Prostate gland (tissue), 2 donors: ENCODE measurements at regions not wholly inside any gene's neighbourhood (a gene's known extent, or its start where the extent isn't known, plus 50 kb on each side); places are given as distances from the start of the nearest gene placed in this dataset.

ENCODE experiments used
- DNase-seq: peaks from one replicate; pipeline ENCODE4 v3.0.0-alpha.2; 2019; ENCODE audit warnings: low spot score
- H3K27ac ChIP-seq, 2 donors: fragments of 200-600 bp; sonication (generic); 2 replicates each; pipeline ENCODE4 v1.5.1; 2017 to 2019
- H3K27me3 ChIP-seq: fragments of 200-600 bp; sonication (generic); replicated peaks from 2 replicates; pipeline ENCODE4 v1.5.1; 2019; ENCODE audit not compliant: insufficient read depth
- H3K36me3 ChIP-seq, 2 donors: fragments of 200-600 bp; sonication (generic); 1 replicate in 1 of 2; 2 replicates in 1 of 2; pipeline versions ENCODE4 v1.5.1 to v1.8.1; 2017 to 2019
- H3K4me1 ChIP-seq: fragments of 200-600 bp; sonication (generic); replicated peaks from 2 replicates; pipeline ENCODE4 v1.5.1; 2019
- H3K4me3 ChIP-seq, 2 donors: fragments of 200-600 bp; sonication (generic); 2 replicates each; pipeline ENCODE4 v1.5.1; 2017 to 2019
- H3K9me3 ChIP-seq: fragments of 200-600 bp; sonication (generic); 2 replicates; pipeline ENCODE4 v1.5.1; 2017
- POLR2A ChIP-seq: fragments of 450-650 bp; IDR thresholded peaks from one replicate; pipeline ENCODE4 v1.6.1; 2016; ENCODE audit warnings: antibody characterized with exemption, mild to moderate bottlenecking
- POLR2AphosphoS5 ChIP-seq: sonication (generic); formaldehyde crosslinking; IDR thresholded peaks from one replicate; pipeline ENCODE4 v1.6.1; 2017; ENCODE audit warnings: antibody characterized with exemption
- WGBS: methylation state at CpG from one replicate; pipeline ENCODE4 v1.1.5; 2018; 5-methylcytosine and 5-hydroxymethylcytosine counted together
- intact Hi-C: fragments of 100-400 bp; cut with DNase I; formaldehyde crosslinking; loops from one replicate; pipeline ENCODE4 v1.14.2; 2022
- TF ChIP-seq, protein P1 (sequence below), 4 experiments: fragments of 200-600 bp in 2 of 4; fragments of 450-650 bp in 2 of 4; sonication (generic) in 2 of 4; IDR thresholded peaks; 1 replicate in 3 of 4; 2 replicates in 1 of 4; pipeline ENCODE4 v1.5.1; 2016 to 2019; ENCODE audit warnings: antibody characterized with exemption in 4 of 4, mild to moderate bottlenecking in 2 of 4, moderate library complexity in 2 of 4

GRCh38 chr9:129247285-129248153, 69.5 kb upstream of the IER5L start:
- intact Hi-C loops, result no loop called here
- DNase-seq, result no peak
- H3K4me3 ChIP-seq, result no peak overlapping the region
- no peaks in the 10 kb centered on the region for H3K27me3 ChIP-seq
- H3K9me3 ChIP-seq, result no peaks in the 10 kb centered on the region
- TF ChIP-seq, protein P1, sequence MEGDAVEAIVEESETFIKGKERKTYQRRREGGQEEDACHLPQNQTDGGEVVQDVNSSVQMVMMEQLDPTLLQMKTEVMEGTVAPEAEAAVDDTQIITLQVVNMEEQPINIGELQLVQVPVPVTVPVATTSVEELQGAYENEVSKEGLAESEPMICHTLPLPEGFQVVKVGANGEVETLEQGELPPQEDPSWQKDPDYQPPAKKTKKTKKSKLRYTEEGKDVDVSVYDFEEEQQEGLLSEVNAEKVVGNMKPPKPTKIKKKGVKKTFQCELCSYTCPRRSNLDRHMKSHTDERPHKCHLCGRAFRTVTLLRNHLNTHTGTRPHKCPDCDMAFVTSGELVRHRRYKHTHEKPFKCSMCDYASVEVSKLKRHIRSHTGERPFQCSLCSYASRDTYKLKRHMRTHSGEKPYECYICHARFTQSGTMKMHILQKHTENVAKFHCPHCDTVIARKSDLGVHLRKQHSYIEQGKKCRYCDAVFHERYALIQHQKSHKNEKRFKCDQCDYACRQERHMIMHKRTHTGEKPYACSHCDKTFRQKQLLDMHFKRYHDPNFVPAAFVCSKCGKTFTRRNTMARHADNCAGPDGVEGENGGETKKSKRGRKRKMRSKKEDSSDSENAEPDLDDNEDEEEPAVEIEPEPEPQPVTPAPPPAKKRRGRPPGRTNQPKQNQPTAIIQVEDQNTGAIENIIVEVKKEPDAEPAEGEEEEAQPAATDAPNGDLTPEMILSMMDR (IDR thresholded peaks at IDR 0.05), result no peak
- no peak for TF ChIP-seq POLR2A
- TF ChIP-seq POLR2AphosphoS5, result no peak
- H3K27ac ChIP-seq, result no peak overlapping the region
- no peaks in the 10 kb centered on the region for H3K36me3 ChIP-seq
- no peaks in the 10 kb centered on the region for H3K4me1 ChIP-seq
- 93% methylated on average over 13 of the region's 13 CpGs for WGBS

- intact Hi-C loops, result no loop called here
- DNase-seq, result no peak
- no peak overlapping the region for H3K27ac ChIP-seq
- 79% methylated on average over 14 of the region's 15 CpGs for WGBS
- H3K36me3 ChIP-seq, result no peaks in the 10 kb centered on the region
- H3K27me3 ChIP-seq, result no peaks in the 10 kb centered on the region
- H3K4me3 ChIP-seq, result no peak overlapping the region
- TF ChIP-seq POLR2A (no peak), POLR2AphosphoS5 (no peak)
- TF ChIP-seq, protein P1 (IDR thresholded peaks at IDR 0.05), result no peak
- H3K9me3 ChIP-seq, result no peaks in the 10 kb centered on the region
- H3K4me1 ChIP-seq, result no peaks in the 10 kb centered on the region
Measured at GRCh38 chr9:129245276-129245675, 67.2 kb upstream of the IER5L start.

DNA sequence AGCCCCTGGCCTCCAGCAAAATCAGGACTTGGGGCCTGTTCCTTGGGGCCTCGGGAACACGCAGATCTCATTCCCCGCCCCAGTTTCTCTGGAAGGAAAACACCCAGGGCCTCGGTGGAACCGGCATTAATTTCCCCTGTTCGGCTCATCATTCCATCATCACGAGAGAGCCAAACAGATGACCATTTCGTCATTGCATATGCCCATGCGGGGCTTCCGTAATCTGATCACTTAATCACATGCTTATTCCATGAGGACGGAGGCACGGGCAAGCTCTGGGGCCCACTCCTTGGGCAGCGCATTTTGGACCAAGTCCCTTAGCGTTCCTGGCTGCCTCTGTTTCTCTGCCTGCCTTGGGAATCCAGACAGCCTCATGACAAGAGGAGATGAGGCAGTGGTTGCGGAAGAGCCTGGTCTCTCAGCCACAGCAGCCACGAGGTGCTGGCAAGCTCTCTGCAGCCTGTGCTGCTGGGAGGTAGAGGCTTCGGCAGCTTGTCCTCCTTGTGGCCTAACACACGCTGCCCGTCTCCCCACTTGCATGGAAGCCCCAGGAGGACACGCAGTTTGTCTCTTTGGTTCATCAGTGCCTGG, 65.0 kb upstream of the IER5L start:
- 54% methylated on average over 20 of the region's 20 CpGs for WGBS
- no peak for DNase-seq
- intact Hi-C loops, result no loop called here
- Histone ChIP-seq H3K4me1 (no peaks in the 10 kb centered on the region), H3K9me3 (no peaks in the 10 kb centered on the region), H3K27ac (no peak overlapping the region), H3K27me3 (no peaks in the 10 kb centered on the region), H3K36me3 (no peaks in the 10 kb centered on the region), H3K4me3 (no peak overlapping the region)
- TF ChIP-seq POLR2AphosphoS5 (no peak), POLR2A (no peak)
- TF ChIP-seq, protein P1 (IDR thresholded peaks at IDR 0.05), result no peak

DNA sequence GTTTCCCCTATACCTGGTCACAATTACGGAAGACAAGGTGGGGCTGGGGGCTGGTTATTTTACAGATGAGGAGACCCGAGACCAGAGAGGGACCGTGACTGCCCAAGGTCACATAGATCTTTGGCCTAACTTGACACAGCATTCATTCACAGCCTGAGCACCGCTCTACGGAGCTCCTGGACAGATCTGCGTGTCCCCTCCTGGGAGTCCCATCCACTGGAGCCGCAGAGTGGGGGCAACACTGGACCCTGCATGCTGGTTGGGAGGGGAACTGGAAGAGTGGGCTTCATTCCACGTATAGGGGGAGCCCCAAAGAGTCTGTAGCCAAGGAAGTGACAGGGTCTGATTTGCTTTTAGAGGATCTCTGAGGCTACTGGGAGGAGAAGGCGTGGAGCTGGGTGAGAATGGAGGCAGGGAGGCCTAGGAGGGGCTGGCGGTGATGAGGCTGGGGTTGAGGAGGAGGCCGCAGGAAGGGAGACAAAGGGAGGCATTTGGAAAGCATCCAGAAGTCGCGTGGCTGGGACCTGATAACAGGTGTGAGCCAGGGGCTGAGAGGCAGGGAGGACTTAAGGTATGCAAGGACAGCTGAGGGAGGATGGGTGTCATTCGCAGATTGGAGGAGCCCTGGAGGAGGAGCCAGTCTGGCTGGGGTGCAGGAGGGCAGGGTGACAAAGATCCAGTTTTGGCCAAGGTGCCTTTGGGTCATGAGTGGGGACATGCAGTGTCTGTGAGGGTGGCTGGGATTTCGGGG, 64.3 kb upstream of the IER5L start:
- no peaks in the 10 kb centered on the region for H3K4me1 ChIP-seq
- intact Hi-C loops, result no loop called here
- no peak overlapping the region for H3K4me3 ChIP-seq
- WGBS, result 86% methylated on average over 15 of the region's 15 CpGs
- no peak for DNase-seq
- no peaks in the 10 kb centered on the region for H3K36me3 ChIP-seq
- TF ChIP-seq POLR2AphosphoS5, result no peak
- TF ChIP-seq, protein P1 (IDR thresholded peaks at IDR 0.05), result no peak
- TF ChIP-seq POLR2A, result no peak
- no peak overlapping the region for H3K27ac ChIP-seq
- no peaks in the 10 kb centered on the region for H3K9me3 ChIP-seq
- H3K27me3 ChIP-seq, result no peaks in the 10 kb centered on the region
